Caki2 (cell line): ENCODE measurements at regions not wholly inside any gene's neighbourhood (a gene's known extent, or its start where the extent isn't known, plus 50 kb on each side); places are given as distances from the start of the nearest gene placed in this dataset.

Source experiments
- DNase-seq: peaks from one replicate; pipeline ENCODE4 v3.0.0-alpha.2; 2015; ENCODE audit warnings: low read depth
- in situ Hi-C: cut with HindIII; loops from 2 replicates; pipeline ENCODE4 v1.10.0; 2016; ENCODE audit warnings: low sequenced_read_pairs, low pct_unique_long_range_greater_than_20kb, mixed read lengths

DNA sequence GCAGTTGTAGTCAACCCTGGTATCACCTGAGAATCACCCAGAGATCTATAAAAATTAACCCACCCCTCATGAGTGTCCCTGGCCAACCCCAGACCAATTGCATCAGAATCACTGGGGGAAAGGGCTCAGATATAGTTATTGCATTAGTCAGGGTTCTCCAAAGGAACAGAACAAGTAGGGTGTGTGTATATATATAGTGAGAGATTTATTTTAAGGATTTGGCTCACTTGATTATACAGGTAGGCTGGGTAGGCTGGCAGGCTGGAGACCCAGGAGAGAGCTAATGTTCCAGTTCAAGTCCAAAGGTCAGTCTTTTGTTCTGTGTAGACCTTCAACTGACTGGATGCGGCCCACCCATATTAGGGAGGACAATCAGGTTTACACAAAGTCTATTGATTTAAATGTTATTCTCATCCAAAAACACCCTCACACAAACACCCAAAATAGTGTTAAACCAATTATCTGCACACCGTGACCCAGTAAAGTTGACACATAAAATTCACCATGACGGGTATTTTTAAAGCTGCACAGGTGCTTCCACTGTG is 372.9 kb upstream of the NFE2L3 start:
- in situ Hi-C loops = no loop called here

DNA sequence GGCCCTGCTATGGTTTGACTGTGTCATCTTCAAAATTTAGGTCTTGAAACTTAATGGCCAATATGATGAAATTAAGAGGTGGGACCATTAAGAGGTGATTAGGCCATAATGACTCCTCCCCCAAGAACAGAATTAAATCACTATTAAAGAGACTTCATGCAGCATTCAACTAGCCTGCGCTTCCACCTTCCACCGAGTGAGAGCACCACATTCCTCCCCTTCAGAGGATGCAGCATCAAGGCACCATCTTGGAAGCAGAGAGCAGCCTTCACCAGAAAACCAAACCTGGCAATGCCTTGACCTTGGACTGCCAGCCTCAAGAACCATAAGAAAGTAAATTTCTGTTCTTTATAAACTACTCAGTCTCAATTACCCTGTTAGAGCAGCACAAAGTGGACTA is 371.1 kb upstream of the NFE2L3 start:
- in situ Hi-C loops = no loop called here

More for the DNA sequence above, 372.9 kb upstream of the NFE2L3 start:
- no peak for DNase-seq

GRCh38 chr7:25781704-25782103 is 370.3 kb upstream of the NFE2L3 start:
- in situ Hi-C loops = no loop called here

More for the DNA sequence above, 371.1 kb upstream of the NFE2L3 start:
- DNase-seq = no peak

GRCh38 chr7:25786936-25787335 is 365.1 kb upstream of the NFE2L3 start:
- in situ Hi-C loops = no loop called here
- DNase-seq = no peak

More at GRCh38 chr7:25781704-25782103, 370.3 kb upstream of the NFE2L3 start:
- no peak for DNase-seq

DNA sequence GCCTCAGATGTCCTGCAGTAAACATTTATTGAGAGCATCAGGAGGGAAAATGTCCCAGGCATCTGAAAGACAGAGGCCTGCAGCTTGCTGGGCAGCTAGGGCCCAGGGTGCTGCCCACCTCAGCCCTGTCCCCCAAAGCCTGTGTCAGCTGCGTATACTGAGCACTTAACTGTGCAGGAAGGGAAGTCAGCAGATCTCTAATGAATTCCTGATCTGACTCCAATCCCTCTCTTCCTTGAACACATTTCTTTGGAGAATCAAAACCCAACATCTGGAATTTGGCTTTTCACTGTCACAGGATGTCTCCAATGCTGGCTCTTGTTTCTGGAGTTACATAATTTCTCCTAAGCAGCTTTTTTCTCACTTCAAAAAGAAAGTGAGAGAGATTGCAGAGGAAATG is 364.7 kb upstream of the NFE2L3 start:
- in situ Hi-C loops = no loop called here
- DNase-seq = no peak

DNA sequence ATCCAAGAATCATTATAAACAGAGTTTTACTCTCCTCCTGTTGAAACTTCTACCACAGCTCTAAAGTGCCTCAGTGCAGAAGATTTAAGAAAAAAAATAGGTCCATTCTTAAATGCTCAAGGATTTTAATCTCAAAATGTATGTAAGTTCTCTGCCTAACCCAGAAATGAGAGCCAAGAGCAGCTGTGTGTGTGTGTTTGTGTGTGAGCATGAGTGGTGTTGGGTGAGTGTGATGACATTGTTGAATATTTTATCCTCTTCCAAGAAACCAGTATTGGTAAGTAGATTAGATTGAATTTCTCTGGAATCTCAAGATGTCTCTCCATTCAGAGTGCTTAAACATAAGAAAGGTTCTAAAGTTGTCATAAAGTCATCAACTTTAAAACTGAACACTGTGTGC is 363.6 kb upstream of the NFE2L3 start:
- in situ Hi-C loops = no loop called here

DNA sequence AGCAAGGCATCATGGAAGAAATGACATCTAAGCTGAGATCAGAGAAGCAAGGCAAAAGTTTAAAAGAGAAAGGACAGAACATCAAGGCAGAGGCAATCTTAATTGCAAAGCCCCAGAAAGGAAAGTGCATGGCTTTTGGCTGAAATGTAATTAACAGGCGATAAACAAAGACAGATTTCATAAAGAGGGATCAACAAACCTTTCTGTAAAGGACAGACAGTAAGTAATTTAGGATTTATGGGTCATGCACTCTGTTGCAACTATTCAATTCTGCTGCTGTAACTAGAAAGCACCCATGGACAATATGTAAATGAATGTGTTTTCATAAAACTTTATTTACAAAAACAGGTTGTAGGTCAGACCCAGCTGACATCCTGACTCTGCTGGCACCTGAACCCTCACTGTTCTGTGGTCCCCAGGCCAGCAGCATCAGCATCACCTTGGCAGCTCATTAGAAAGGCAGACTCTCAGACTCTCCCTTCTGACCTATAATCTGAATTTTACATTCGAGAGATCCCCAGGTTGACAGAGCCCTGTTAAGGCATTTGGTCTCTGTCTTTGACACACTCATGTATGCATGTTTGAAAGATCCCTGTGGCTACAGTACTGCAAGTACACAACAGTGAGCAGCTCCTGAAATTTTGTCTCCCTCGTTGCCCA is 362.9 kb upstream of the NFE2L3 start:
- in situ Hi-C loops = no loop called here
- DNase-seq = no peak

More for the DNA sequence above, 363.6 kb upstream of the NFE2L3 start:
- no peak for DNase-seq

DNA sequence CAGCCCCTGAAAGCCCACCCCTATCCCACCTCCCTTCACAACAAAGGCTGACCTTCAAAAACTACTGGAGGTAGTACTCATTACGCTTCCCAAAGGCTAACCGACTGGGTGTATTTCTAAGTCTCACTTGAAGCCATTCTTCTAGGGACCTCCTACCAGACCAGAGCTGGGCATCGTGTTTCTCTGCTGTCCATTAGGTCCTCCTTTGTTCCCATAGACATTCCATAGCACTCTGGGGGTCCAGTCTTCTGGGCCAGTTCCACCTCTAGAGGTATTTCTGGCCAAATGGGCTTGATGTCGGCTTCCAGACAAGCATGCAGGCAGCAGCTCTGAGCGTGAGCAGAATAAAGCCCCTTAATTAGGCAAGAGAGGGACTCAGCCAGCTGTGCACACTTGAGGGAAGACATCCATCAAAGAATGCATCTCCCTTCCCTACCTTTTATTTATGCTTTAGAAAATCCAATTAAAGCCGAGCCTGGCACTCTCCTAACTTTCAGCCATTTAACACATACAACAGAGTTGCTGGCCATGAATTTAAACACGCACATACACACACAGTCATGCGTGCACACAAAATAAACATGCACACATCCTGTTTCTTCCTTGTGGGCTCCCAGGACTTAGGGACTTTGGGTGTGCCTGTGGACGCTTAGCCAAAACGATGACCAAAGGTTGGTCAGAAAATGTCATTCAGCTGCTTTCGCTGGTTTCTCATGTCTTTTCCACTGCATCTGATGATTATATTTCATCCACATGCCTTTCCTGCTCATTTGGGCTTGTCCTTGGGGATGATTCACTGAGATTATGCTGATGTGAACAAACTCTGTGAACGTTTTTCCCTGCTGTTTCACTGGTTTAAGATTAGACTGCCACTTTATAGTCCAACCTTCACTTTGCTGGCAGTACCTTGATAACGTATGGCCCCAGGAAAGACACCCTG is 362.0 kb upstream of the NFE2L3 start:
- no peak for DNase-seq

GRCh38 chr7:25790963-25791362 is 361.0 kb upstream of the NFE2L3 start:
- DNase-seq = no peak
- in situ Hi-C loops = no loop called here

More for the DNA sequence above, 362.0 kb upstream of the NFE2L3 start:
- in situ Hi-C loops = no loop called here

DNA sequence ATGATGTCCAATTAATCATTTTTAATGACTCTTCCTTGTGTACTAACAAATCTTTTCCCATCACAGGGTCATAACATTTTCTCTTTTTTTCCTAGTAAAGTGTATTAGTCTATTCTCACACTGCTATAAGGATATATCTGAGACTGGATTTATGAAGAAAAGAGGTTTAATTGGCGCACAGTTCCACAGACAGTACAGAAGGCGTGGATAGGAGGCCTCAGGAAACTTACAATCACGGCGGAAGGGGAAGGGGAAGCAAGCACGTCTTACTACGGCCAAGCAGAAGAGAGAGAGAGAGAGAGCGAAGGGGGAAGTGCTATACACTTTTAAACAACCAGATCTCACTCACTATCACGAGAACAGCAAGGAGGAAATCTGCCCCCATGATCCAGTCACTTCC is 359.4 kb upstream of the NFE2L3 start:
- no peak for DNase-seq
- in situ Hi-C loops = no loop called here

DNA sequence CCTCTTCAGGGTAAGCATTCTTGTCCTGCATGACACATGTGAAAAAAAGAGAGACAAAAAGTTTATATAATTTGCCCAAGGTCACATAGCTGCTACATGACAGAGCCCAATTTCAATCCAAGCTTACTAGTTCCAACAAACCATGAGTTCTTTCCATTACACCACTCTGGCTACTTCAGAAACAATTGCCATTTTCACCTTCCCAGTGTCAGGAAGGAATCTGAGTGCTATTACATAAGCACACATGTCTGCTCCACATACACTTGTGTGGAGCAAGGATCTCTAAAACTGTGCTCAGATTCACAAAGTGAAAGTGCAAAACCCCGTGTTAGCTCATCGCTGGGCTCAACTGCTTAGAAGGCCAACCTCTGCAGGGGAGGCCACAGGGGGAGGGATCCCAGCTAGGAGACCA is 356.2 kb upstream of the NFE2L3 start:
- in situ Hi-C loops = no loop called here
- no peak for DNase-seq

- in situ Hi-C loops = no loop called here
Measured at GRCh38 chr7:25798344-25798743, 353.7 kb upstream of the NFE2L3 start.

GRCh38 chr7:25801214-25801613 is 350.8 kb upstream of the NFE2L3 start:
- in situ Hi-C loops = no loop called here
- no peak for DNase-seq

More at GRCh38 chr7:25798344-25798743, 353.7 kb upstream of the NFE2L3 start:
- DNase-seq = no peak

GRCh38 chr7:25802057-25802456 is 349.9 kb upstream of the NFE2L3 start:
- in situ Hi-C loops = no loop called here
- DNase-seq = no peak

GRCh38 chr7:25802473-25802872 is 349.5 kb upstream of the NFE2L3 start:
- DNase-seq = no peak
- in situ Hi-C loops = no loop called here

- no peak for DNase-seq
- in situ Hi-C loops = no loop called here
Measured at GRCh38 chr7:25803117-25803887, 348.7 kb upstream of the NFE2L3 start.

GRCh38 chr7:25804154-25804553 is 347.8 kb upstream of the NFE2L3 start:
- DNase-seq = peak; percentile 33
- in situ Hi-C loops = no loop called here

DNA sequence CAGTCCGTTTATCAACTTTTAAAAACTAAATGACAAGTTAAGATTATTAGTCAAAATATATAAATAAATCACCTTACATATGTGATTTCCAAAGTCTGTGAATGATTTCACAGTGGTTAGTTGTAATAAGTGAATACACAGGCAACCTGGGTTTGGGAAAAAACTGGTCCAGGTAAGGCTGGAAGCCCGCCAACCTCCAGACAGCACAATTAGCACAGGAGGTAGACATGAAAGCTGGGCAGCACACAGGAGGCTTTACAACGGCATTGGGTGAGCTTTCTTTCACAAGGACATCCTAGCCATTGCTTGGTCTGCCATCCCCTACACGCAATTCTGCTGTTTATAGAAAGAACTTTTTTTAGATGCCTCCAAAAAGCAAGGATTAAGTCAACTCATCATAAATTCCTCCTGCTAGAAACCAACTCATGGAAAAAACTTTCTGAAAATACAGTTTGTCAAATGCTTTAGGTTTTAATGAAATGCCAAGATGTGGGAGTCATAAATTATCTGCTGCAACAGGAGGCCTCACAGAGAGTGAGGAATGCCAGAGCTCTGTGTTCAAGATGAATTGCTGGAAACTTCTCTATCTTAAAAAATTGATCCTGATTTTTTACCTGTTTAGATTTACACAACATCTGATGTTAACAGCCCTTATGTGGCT is 346.8 kb upstream of the NFE2L3 start:
- no peak for DNase-seq
- in situ Hi-C loops = no loop called here
